ENCODE measurements at regions not wholly inside any gene's neighbourhood (a gene's known extent, or its start where the extent isn't known, plus 50 kb on each side); places are given as distances from the start of the nearest gene placed in this dataset.

DNA sequence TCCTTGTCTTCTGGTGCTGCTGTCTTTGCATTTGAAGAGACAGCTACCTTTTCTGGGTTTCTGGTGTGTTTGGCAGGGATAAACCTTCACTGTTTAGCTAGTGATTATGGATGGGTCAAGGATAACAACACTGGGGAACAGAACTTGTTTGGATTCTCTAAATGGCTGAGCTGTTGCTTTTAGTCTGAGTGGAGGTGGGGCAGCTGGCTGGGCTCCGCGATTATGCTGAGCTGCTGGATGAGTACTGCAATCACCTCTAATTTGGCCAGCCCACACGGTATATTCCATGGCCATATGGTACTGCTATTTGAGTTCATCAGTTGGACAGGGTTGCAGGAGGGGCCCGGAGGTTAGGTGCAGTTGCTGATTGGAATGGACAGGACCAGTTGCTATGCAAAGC lies 361.6 kb upstream of the TFPI start:
- TF ChIP-seq GATA2 (IDR thresholded peaks at IDR 0.05; ENCODE audit: low read depth, low read length) (no peak), GATA3 (IDR thresholded peaks at IDR 0.05; ENCODE audit: low read depth, low read length) (no peak)

Measured in SH-SY5Y (cell line).